GM12878 (cell line): ENCODE measurements at regions not wholly inside any gene's neighbourhood (a gene's known extent, or its start where the extent isn't known, plus 50 kb on each side); places are given as distances from the start of the nearest gene placed in this dataset.

Experiments
- ATAC-seq: fragments of 200-7000 bp; cut with Tn5 transposase; 3 replicates; pipeline ENCODE4 v1.9.1; 2020; ENCODE audit warnings: mild to moderate bottlenecking, moderate library complexity
- BruUV-seq: library from RNA; stranded (reverse); fragments of 400-500 nt; replicated peaks from 2 replicates; lab custom pipeline; 2021; lab: Mats Ljungman, UMichigan
- CTCF ChIA-PET: fragments of 300-600 bp; sonication (Branson Sonifier 250); formaldehyde crosslinking; extraction: SDS; loops from one replicate; lab custom pipeline; 2021; ENCODE audit warnings: inconsistent platforms; lab: Yijun Ruan, JAX
- POLR2A ChIA-PET: fragments of 350-600 bp; formaldehyde crosslinking; extraction: SDS; loops from one replicate; lab custom pipeline; 2021; ENCODE audit warnings: inconsistent platforms; lab: Charles Lee
- RAD21 ChIA-PET: fragments of 300-600 bp; sonication (Branson Sonifier 250); formaldehyde crosslinking; loops from one replicate; lab custom pipeline; 2023; ENCODE audit warnings: antibody characterized with exemption; ENCODE audit not compliant: unreplicated experiment; lab: Charles Lee
- SMC1A ChIA-PET: fragments of 300-600 bp; sonication (Branson Sonifier 250); formaldehyde crosslinking; loops from one replicate; lab custom pipeline; 2023; ENCODE audit not compliant: unreplicated experiment, uncharacterized antibody; lab: Charles Lee
- DNase-seq: peaks from one replicate; pipeline ENCODE4 v3.0.0-alpha.2; 2011; ENCODE audit warnings: low read depth, low spot score
- FAIRE-seq: peaks from 3 replicates; lab custom pipeline; 2011; peaks lifted over from hg19 to GRCh38; lab: Jason Lieb, UNC
- H2AFZ ChIP-seq: 2 replicates; pipeline ENCODE4 v1.6.0; 2011; ENCODE audit warnings: low read depth, low read length, control low read depth; ENCODE audit not compliant: control insufficient read depth
- H3K27ac ChIP-seq: 2 replicates; pipeline ENCODE4 v1.5.1; 2011; ENCODE audit warnings: control low read depth; ENCODE audit not compliant: control insufficient read depth, insufficient read depth
- H3K27me3 ChIP-seq, 2 experiments: replicated peaks in 1 of 2; 2 replicates each; pipeline versions ENCODE4 v1.6.0 to v1.6.1; 2011; ENCODE audit warnings: low read length in 1 of 2; ENCODE audit not compliant: control insufficient read depth in 2 of 2, insufficient read depth in 2 of 2
- H3K36me3 ChIP-seq, 2 experiments: 2 replicates each; pipeline ENCODE4 v1.5.1; 2011; ENCODE audit warnings: low read length in 1 of 2; ENCODE audit not compliant: control insufficient read depth in 2 of 2, insufficient read depth in 2 of 2
- H3K4me1 ChIP-seq: 2 replicates; pipeline ENCODE4 v1.6.1; 2011; ENCODE audit warnings: mild to moderate bottlenecking, low read length, moderate library complexity, mixed read lengths; ENCODE audit not compliant: control insufficient read depth, insufficient read depth
- H3K4me2 ChIP-seq: 2 replicates; pipeline ENCODE4 v1.6.0; 2011; ENCODE audit warnings: control low read depth; ENCODE audit not compliant: control insufficient read depth, insufficient read depth
- H3K4me3 ChIP-seq: fragments of 200-600 bp; sonication (generic); 2 replicates; pipeline ENCODE4 v1.5.1; 2016
- H3K79me2 ChIP-seq: 2 replicates; pipeline ENCODE4 v1.6.0; 2011; ENCODE audit warnings: low read length; ENCODE audit not compliant: control insufficient read depth, insufficient read depth
- H3K9ac ChIP-seq: 2 replicates; pipeline ENCODE4 v1.8.0; 2011; ENCODE audit warnings: low read length, control low read depth, mixed read lengths; ENCODE audit not compliant: control insufficient read depth, insufficient read depth
- H3K9me3 ChIP-seq: replicated peaks from 3 replicates; pipeline ENCODE4 v1.5.1; 2011; ENCODE audit warnings: mild to moderate bottlenecking, low read length; ENCODE audit not compliant: control insufficient read depth, insufficient read depth
- H4K20me1 ChIP-seq: 2 replicates; pipeline ENCODE4 v1.6.0; 2011; ENCODE audit not compliant: control insufficient read depth, insufficient read depth
- BCL3 ChIP-seq: IDR thresholded peaks from 2 replicates; pipeline ENCODE4 v1.6.1; 2011; ENCODE audit warnings: borderline replicate concordance, low read depth, mild to moderate bottlenecking, moderate library complexity, low read length; ENCODE audit not compliant: insufficient read depth, poor library complexity, severe bottlenecking
- BRCA1 ChIP-seq: IDR thresholded peaks from 2 replicates; pipeline ENCODE4 v1.6.1; 2011; ENCODE audit warnings: low read depth, low read length, improper control_type of control experiment
- CEBPB ChIP-seq, 2 experiments: fragments of 150-350 bp in 1 of 2; IDR thresholded peaks; 2 replicates each; pipeline ENCODE4 v1.6.1; 2012 to 2014; ENCODE audit warnings: low read depth in 2 of 2, low read length in 2 of 2, borderline replicate concordance in 1 of 2, inconsistent platforms in 1 of 2
- CREB1 ChIP-seq: IDR thresholded peaks from 2 replicates; pipeline ENCODE4 v1.6.1; 2012; ENCODE audit warnings: low read depth, mild to moderate bottlenecking, inconsistent platforms
- FOS ChIP-seq: IDR thresholded peaks from 3 replicates; pipeline ENCODE4 v1.6.1; 2011; ENCODE audit warnings: borderline replicate concordance; ENCODE audit not compliant: insufficient read length; ENCODE audit errors: extremely low read depth
- FOXK2 ChIP-seq: fragments of 450-650 bp; IDR thresholded peaks from 2 replicates; pipeline ENCODE4 v1.6.1; 2017; ENCODE audit warnings: mild to moderate bottlenecking, moderate library complexity
- IKZF2 ChIP-seq, 2 experiments: fragments of 450-650 bp; IDR thresholded peaks; 2 replicates each; pipeline ENCODE4 v1.6.1; 2017; ENCODE audit warnings: mild to moderate bottlenecking in 2 of 2, moderate library complexity in 2 of 2
- JUNB ChIP-seq: IDR thresholded peaks from 2 replicates; pipeline ENCODE4 v1.6.1; 2016; ENCODE audit warnings: antibody characterized with exemption, mild to moderate bottlenecking
- PML ChIP-seq: IDR thresholded peaks from 2 replicates; pipeline ENCODE4 v1.6.1; 2012; ENCODE audit warnings: low read length, inconsistent platforms
- POLR2AphosphoS5 ChIP-seq: IDR thresholded peaks from 2 replicates; pipeline ENCODE4 v1.6.1; 2011; ENCODE audit warnings: mild to moderate bottlenecking, low read length, inconsistent platforms
- RELA ChIP-seq: fragments of 450-650 bp; IDR thresholded peaks from 2 replicates; pipeline ENCODE4 v1.8.0; 2014; ENCODE audit warnings: borderline replicate concordance; ENCODE audit not compliant: partially characterized antibody
- RFX5 ChIP-seq: IDR thresholded peaks from 2 replicates; pipeline ENCODE4 v1.6.1; 2011; ENCODE audit warnings: low read depth, low read length, improper control_type of control experiment
- SKIL ChIP-seq: fragments of 450-650 bp; IDR thresholded peaks from 2 replicates; pipeline ENCODE4 v1.6.1; 2017; ENCODE audit warnings: mild to moderate bottlenecking, low read depth, inconsistent platforms; ENCODE audit not compliant: poor library complexity, severe bottlenecking
- SREBF2 ChIP-seq: IDR thresholded peaks from 2 replicates; pipeline ENCODE4 v1.6.1; 2012; ENCODE audit warnings: mild to moderate bottlenecking, low read length
- STAT1 ChIP-seq: fragments of 450-650 bp; conservative IDR thresholded peaks from 2 replicates; pipeline ENCODE4 v1.6.1; 2014; ENCODE audit warnings: antibody characterized with exemption, mild to moderate bottlenecking
- ZNF384 ChIP-seq: IDR thresholded peaks from 2 replicates; pipeline ENCODE4 v1.6.1; 2012; ENCODE audit warnings: low read depth, mild to moderate bottlenecking, low read length, improper control_type of control experiment, borderline replicate concordance
- ZZZ3 ChIP-seq: IDR thresholded peaks from 2 replicates; pipeline ENCODE4 v1.6.1; 2011; ENCODE audit warnings: low read depth; ENCODE audit not compliant: control insufficient read depth, insufficient read length
- WGBS: methylation state at CpG from one replicate; pipeline ENCODE4 v1.1.6; 2016; ENCODE audit warnings: low lambda C conversion rate; ENCODE audit not compliant: insufficient replicate concordance, insufficient coverage; ENCODE audit errors: missing lambda C conversion rate; 5-methylcytosine and 5-hydroxymethylcytosine counted together
- in situ Hi-C: fragments of 300-500 bp; cut with MboI; formaldehyde crosslinking; loops from 9 replicates; pipeline ENCODE4 v1.14.3; 2018; ENCODE audit warnings: mixed read lengths
- intact Hi-C: fragments of 100-400 bp; cut with micrococcal nuclease; formaldehyde crosslinking; loops from one replicate; pipeline ENCODE4 v1.14.2; 2022; ENCODE audit not compliant: unreplicated experiment
- TF ChIP-seq, protein P1 (sequence below): fragments of 450-650 bp; IDR thresholded peaks from 2 replicates; pipeline ENCODE4 v1.6.1; 2016; ENCODE audit warnings: mild to moderate bottlenecking, moderate library complexity, borderline replicate concordance

GRCh38 chr13:89214185-89214584 is 1543.0 kb downstream of the SLITRK5 start:
- ChIA-PET SMC1A (no interaction called here), RAD21 (no interaction called here), CTCF (no interaction called here), POLR2A (no interaction called here)
- Histone ChIP-seq H3K4me2 (no peak overlapping the region), H3K36me3 (no peaks in the 10 kb centered on the region), H3K4me1 (no peaks in the 10 kb centered on the region), H3K27ac (no peak overlapping the region), H3K79me2 (no peaks in the 10 kb centered on the region), H3K4me3 (no peak overlapping the region), H4K20me1 (no peaks in the 10 kb centered on the region), H2AFZ (no peak overlapping the region), H3K27me3 (no peaks in the 10 kb centered on the region), H3K9me3 (no peaks in the 10 kb centered on the region), H3K9ac (no peak overlapping the region)
- no peak for DNase-seq
- no peak for TF ChIP-seq IKZF2 (IDR thresholded peaks at IDR 0.05)
- TF ChIP-seq CEBPB (IDR thresholded peaks at IDR 0.05; ENCODE audit: borderline replicate concordance in 1 of 2, low read depth in 2 of 2, low read length in 2 of 2) = no peak
- TF ChIP-seq SREBF2 = no peak
- no peak for TF ChIP-seq BCL3
- no peak for TF ChIP-seq ZNF384
- TF ChIP-seq SKIL = no peak
- TF ChIP-seq RELA = no peak
- TF ChIP-seq JUNB = no peak
- no peak for TF ChIP-seq FOXK2
- no peak for TF ChIP-seq STAT1
- TF ChIP-seq CREB1 = no peak
- no peak for TF ChIP-seq FOS
- no peak for TF ChIP-seq POLR2AphosphoS5
- no peak for TF ChIP-seq PML
- no peak for TF ChIP-seq ZZZ3
- no peak for TF ChIP-seq RFX5
- no peak for TF ChIP-seq BRCA1
- TF ChIP-seq, protein P1, sequence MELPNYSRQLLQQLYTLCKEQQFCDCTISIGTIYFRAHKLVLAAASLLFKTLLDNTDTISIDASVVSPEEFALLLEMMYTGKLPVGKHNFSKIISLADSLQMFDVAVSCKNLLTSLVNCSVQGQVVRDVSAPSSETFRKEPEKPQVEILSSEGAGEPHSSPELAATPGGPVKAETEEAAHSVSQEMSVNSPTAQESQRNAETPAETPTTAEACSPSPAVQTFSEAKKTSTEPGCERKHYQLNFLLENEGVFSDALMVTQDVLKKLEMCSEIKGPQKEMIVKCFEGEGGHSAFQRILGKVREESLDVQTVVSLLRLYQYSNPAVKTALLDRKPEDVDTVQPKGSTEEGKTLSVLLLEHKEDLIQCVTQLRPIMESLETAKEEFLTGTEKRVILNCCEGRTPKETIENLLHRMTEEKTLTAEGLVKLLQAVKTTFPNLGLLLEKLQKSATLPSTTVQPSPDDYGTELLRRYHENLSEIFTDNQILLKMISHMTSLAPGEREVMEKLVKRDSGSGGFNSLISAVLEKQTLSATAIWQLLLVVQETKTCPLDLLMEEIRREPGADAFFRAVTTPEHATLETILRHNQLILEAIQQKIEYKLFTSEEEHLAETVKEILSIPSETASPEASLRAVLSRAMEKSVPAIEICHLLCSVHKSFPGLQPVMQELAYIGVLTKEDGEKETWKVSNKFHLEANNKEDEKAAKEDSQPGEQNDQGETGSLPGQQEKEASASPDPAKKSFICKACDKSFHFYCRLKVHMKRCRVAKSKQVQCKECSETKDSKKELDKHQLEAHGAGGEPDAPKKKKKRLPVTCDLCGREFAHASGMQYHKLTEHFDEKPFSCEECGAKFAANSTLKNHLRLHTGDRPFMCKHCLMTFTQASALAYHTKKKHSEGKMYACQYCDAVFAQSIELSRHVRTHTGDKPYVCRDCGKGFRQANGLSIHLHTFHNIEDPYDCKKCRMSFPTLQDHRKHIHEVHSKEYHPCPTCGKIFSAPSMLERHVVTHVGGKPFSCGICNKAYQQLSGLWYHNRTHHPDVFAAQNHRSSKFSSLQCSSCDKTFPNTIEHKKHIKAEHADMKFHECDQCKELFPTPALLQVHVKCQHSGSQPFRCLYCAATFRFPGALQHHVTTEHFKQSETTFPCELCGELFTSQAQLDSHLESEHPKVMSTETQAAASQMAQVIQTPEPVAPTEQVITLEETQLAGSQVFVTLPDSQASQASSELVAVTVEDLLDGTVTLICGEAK = no peak
- WGBS = 20% methylated on average over 1 of the region's 1 CpG
- BruUV-seq = no TSS peak
- in situ Hi-C loops (no loop called here), intact Hi-C loops (no loop called here)
- FAIRE-seq = no peak
- no peak for ATAC-seq
